SK-N-SH treated with all-trans-retinoic acid at 6 μM for 48 hours (cell line): ENCODE measurements at regions not wholly inside any gene's neighbourhood (a gene's known extent, or its start where the extent isn't known, plus 50 kb on each side); places are given as distances from the start of the nearest gene placed in this dataset.

Experiments
- ATAC-seq: fragments of 200-7000 bp; cut with Tn5 transposase; 3 replicates; pipeline ENCODE4 v1.9.1; 2020; ENCODE audit warnings: mild to moderate bottlenecking, moderate library complexity
- ARNTL ChIP-seq: fragments of 450-650 bp; formaldehyde crosslinking; IDR thresholded peaks from 2 replicates; pipeline ENCODE4 v1.5.0; 2020; ENCODE audit warnings: low read depth, mild to moderate bottlenecking, moderate library complexity, borderline replicate concordance
- BACH2 ChIP-seq: fragments of 250-450 bp; sonication (Bioruptor Pico); IDR thresholded peaks from 2 replicates; pipeline ENCODE4 v1.9.0; 2021; ENCODE audit warnings: mild to moderate bottlenecking, borderline replicate concordance
- CREB5 ChIP-seq: fragments of 250-450 bp; sonication (Bioruptor Pico); IDR thresholded peaks from 2 replicates; pipeline ENCODE4 v1.5.1; 2020; ENCODE audit warnings: low read depth, mild to moderate bottlenecking, moderate library complexity
- CSDC2 ChIP-seq: fragments of 250-450 bp; sonication (Bioruptor Pico); IDR thresholded peaks from 2 replicates; pipeline ENCODE4 v1.5.0; 2020; ENCODE audit warnings: mild to moderate bottlenecking, moderate library complexity
- ESRRG ChIP-seq: fragments of 250-450 bp; sonication (Bioruptor Pico); IDR thresholded peaks from 2 replicates; pipeline ENCODE4 v1.6.1; 2021; ENCODE audit warnings: mild to moderate bottlenecking
- GLIS3 ChIP-seq: fragments of 250-450 bp; sonication (Bioruptor Pico); IDR thresholded peaks from 2 replicates; pipeline ENCODE4 v1.5.0; 2020; ENCODE audit warnings: mild to moderate bottlenecking, moderate library complexity
- ISL1 ChIP-seq: fragments of 250-450 bp; sonication (Bioruptor Pico); IDR thresholded peaks from 2 replicates; pipeline ENCODE4 v2.1.2; 2022; ENCODE audit warnings: mild to moderate bottlenecking, moderate library complexity
- POU6F1 ChIP-seq: fragments of 250-450 bp; sonication (Bioruptor Pico); IDR thresholded peaks from 2 replicates; pipeline ENCODE4 v1.8.0; 2021; ENCODE audit warnings: low read depth, mild to moderate bottlenecking, moderate library complexity, borderline replicate concordance
- RARB ChIP-seq: fragments of 250-450 bp; sonication (Bioruptor Pico); IDR thresholded peaks from 2 replicates; pipeline ENCODE4 v1.8.0; 2021; ENCODE audit warnings: mild to moderate bottlenecking, moderate library complexity
- SNAI2 ChIP-seq: fragments of 250-450 bp; sonication (Bioruptor Pico); IDR thresholded peaks from 2 replicates; pipeline ENCODE4 v1.5.0; 2020; ENCODE audit warnings: mild to moderate bottlenecking, moderate library complexity
- TCF4 ChIP-seq: fragments of 250-450 bp; sonication (Bioruptor Pico); IDR thresholded peaks from 2 replicates; pipeline ENCODE4 v1.8.0; 2021; ENCODE audit warnings: mild to moderate bottlenecking, moderate library complexity, borderline replicate concordance
- TOX ChIP-seq: fragments of 250-450 bp; sonication (Bioruptor Pico); IDR thresholded peaks from 2 replicates; pipeline ENCODE4 v1.8.0; 2021; ENCODE audit warnings: mild to moderate bottlenecking, moderate library complexity, borderline replicate concordance
- ZC3H10 ChIP-seq: fragments of 250-450 bp; sonication (Bioruptor Pico); IDR thresholded peaks from 2 replicates; pipeline ENCODE4 v1.5.1; 2021; ENCODE audit warnings: mild to moderate bottlenecking, moderate library complexity
- ZFP30 ChIP-seq: fragments of 450-650 bp; formaldehyde crosslinking; IDR thresholded peaks from 2 replicates; pipeline ENCODE4 v1.5.0; 2022; ENCODE audit warnings: mild to moderate bottlenecking, moderate library complexity
- ZNF565 ChIP-seq: fragments of 450-650 bp; formaldehyde crosslinking; conservative IDR thresholded peaks from 2 replicates; pipeline ENCODE4 v1.5.0; 2020; ENCODE audit warnings: low read depth, mild to moderate bottlenecking, moderate library complexity
- ZNF70 ChIP-seq: fragments of 450-650 bp; formaldehyde crosslinking; IDR thresholded peaks from 2 replicates; pipeline ENCODE4 v1.5.0; 2020; ENCODE audit warnings: mild to moderate bottlenecking, moderate library complexity
- TF ChIP-seq, protein P1 (sequence below): fragments of 250-450 bp; sonication (Bioruptor Pico); IDR thresholded peaks from 2 replicates; pipeline ENCODE4 v1.5.1; 2021; ENCODE audit warnings: mild to moderate bottlenecking, moderate library complexity
- TF ChIP-seq, protein P2 (sequence below): fragments of 250-450 bp; sonication (Bioruptor Pico); IDR thresholded peaks from 2 replicates; pipeline ENCODE4 v1.8.0; 2020; ENCODE audit warnings: mild to moderate bottlenecking, moderate library complexity, borderline replicate concordance
- TF ChIP-seq, protein P3 (sequence below): fragments of 250-450 bp; sonication (Bioruptor Pico); IDR thresholded peaks from 2 replicates; pipeline ENCODE4 v1.5.0; 2020; ENCODE audit warnings: mild to moderate bottlenecking, moderate library complexity

DNA sequence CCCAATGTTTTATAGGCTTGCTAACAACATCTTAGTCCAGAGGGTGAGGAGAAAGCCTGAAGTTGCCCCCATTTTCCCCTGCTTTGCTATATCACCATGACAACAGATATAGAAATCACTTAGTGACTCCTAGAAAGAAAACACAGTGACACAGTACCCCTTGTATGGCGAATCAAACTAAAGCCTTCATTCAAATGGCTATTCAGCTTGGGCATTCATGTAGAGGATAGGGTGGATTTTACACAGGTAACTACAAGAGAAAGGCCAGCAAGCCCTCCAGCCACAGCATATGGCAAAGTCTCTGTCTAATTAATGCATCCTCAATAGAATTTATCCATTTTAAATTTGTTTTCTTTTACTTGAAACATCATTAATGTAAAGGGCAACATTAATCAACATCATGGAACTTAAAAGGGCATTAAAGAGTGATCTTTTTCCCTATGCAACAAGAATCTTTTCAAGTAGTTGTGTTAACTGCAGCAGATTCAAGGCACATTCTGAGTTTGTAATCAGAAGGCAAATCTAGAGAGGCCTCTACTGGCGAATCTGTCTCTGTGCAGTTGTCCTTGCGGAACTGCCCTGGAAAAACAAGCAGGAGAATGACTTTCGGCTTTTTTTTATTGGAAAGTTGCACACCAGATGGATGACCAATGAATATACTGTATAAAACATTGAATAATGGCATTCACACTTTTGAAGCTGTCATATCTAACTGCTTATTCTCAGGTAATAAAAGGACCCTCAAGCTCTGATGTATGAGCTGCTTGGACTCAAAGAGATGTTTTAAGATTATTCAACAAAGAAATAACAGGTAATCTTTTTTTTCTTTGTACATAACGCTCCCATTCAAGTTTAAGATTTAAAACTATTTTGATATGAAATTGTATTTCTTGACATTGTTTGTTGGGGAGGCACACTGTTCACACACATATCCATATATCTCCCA is 621.7 kb upstream of the AGTR1 start:
- peak; percentile 95 for ATAC-seq
- TF ChIP-seq ZNF565 (CRISPR knock-in tag): no peak
- TF ChIP-seq POU6F1 (CRISPR knock-in tag): no peak
- no peak for TF ChIP-seq BACH2 (CRISPR knock-in tag)
- TF ChIP-seq ESRRG: no peak
- no peak for TF ChIP-seq CSDC2 (CRISPR knock-in tag)
- no peak for TF ChIP-seq RARB (CRISPR knock-in tag)
- TF ChIP-seq CREB5 (CRISPR knock-in tag): no peak
- no peak for TF ChIP-seq SNAI2
- no peak for TF ChIP-seq ZNF70 (CRISPR knock-in tag)
- TF ChIP-seq GLIS3 (CRISPR knock-in tag): no peak
- TF ChIP-seq, protein P1, sequence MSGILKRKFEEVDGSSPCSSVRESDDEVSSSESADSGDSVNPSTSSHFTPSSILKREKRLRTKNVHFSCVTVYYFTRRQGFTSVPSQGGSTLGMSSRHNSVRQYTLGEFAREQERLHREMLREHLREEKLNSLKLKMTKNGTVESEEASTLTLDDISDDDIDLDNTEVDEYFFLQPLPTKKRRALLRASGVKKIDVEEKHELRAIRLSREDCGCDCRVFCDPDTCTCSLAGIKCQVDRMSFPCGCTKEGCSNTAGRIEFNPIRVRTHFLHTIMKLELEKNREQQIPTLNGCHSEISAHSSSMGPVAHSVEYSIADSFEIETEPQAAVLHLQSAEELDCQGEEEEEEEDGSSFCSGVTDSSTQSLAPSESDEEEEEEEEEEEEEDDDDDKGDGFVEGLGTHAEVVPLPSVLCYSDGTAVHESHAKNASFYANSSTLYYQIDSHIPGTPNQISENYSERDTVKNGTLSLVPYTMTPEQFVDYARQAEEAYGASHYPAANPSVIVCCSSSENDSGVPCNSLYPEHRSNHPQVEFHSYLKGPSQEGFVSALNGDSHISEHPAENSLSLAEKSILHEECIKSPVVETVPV (CRISPR knock-in tag): no peak
- TF ChIP-seq ISL1 (CRISPR knock-in tag): no peak
- no peak for TF ChIP-seq ZFP30 (CRISPR knock-in tag)
- no peak for TF ChIP-seq TOX
- TF ChIP-seq, protein P2, sequence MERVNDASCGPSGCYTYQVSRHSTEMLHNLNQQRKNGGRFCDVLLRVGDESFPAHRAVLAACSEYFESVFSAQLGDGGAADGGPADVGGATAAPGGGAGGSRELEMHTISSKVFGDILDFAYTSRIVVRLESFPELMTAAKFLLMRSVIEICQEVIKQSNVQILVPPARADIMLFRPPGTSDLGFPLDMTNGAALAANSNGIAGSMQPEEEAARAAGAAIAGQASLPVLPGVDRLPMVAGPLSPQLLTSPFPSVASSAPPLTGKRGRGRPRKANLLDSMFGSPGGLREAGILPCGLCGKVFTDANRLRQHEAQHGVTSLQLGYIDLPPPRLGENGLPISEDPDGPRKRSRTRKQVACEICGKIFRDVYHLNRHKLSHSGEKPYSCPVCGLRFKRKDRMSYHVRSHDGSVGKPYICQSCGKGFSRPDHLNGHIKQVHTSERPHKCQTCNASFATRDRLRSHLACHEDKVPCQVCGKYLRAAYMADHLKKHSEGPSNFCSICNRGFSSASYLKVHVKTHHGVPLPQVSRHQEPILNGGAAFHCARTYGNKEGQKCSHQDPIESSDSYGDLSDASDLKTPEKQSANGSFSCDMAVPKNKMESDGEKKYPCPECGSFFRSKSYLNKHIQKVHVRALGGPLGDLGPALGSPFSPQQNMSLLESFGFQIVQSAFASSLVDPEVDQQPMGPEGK (CRISPR knock-in tag): no peak
- TF ChIP-seq ARNTL (CRISPR knock-in tag): no peak

- TF ChIP-seq, protein P3, sequence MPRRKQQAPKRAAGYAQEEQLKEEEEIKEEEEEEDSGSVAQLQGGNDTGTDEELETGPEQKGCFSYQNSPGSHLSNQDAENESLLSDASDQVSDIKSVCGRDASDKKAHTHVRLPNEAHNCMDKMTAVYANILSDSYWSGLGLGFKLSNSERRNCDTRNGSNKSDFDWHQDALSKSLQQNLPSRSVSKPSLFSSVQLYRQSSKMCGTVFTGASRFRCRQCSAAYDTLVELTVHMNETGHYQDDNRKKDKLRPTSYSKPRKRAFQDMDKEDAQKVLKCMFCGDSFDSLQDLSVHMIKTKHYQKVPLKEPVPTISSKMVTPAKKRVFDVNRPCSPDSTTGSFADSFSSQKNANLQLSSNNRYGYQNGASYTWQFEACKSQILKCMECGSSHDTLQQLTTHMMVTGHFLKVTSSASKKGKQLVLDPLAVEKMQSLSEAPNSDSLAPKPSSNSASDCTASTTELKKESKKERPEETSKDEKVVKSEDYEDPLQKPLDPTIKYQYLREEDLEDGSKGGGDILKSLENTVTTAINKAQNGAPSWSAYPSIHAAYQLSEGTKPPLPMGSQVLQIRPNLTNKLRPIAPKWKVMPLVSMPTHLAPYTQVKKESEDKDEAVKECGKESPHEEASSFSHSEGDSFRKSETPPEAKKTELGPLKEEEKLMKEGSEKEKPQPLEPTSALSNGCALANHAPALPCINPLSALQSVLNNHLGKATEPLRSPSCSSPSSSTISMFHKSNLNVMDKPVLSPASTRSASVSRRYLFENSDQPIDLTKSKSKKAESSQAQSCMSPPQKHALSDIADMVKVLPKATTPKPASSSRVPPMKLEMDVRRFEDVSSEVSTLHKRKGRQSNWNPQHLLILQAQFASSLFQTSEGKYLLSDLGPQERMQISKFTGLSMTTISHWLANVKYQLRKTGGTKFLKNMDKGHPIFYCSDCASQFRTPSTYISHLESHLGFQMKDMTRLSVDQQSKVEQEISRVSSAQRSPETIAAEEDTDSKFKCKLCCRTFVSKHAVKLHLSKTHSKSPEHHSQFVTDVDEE: no peak
- TF ChIP-seq ESRRG (no peak), ISL1 (CRISPR knock-in tag) (no peak)
- TF ChIP-seq, all 23 proteins: peak for 0
- ATAC-seq: peak; percentile 50; the same call in 2 of the 3 replicates
These were observed 620.3 kb upstream of the AGTR1 start for GRCh38 chr3:148077318-148077923.

GRCh38 chr3:148077965-148078364 is 619.7 kb upstream of the AGTR1 start:
- ATAC-seq: no peak
- TF ChIP-seq GLIS3 (CRISPR knock-in tag): no peak
- TF ChIP-seq CREB5 (CRISPR knock-in tag): no peak
- TF ChIP-seq ZC3H10 (CRISPR knock-in tag): no peak
- TF ChIP-seq TCF4: no peak
- TF ChIP-seq, protein P2 (CRISPR knock-in tag): no peak
- no peak for TF ChIP-seq BACH2 (CRISPR knock-in tag)
- no peak for TF ChIP-seq RARB (CRISPR knock-in tag)
- TF ChIP-seq CSDC2 (CRISPR knock-in tag): no peak
- no peak for TF ChIP-seq SNAI2
- TF ChIP-seq, protein P1 (CRISPR knock-in tag): no peak
- TF ChIP-seq, all 23 proteins: peak for 0
